ENCODE measurements at regions not wholly inside any gene's neighbourhood (a gene's known extent, or its start where the extent isn't known, plus 50 kb on each side); places are given as distances from the start of the nearest gene placed in this dataset.

- ChIA-PET CTCF (no interaction called here), POLR2A (no interaction called here)
- no peaks in the 10 kb centered on the region for H3K27me3 ChIP-seq (ENCODE audit: control insufficient read depth, insufficient read depth, low read length)
- ATAC-seq: no peak
- no peak overlapping the region for H3K4me3 ChIP-seq (ENCODE audit: low read depth in 2 of 2, low read length in 2 of 2)
- no peaks in the 10 kb centered on the region for H3K4me1 ChIP-seq (ENCODE audit: control insufficient read depth, insufficient read depth, low read length)
- TF ChIP-seq POLR2AphosphoS5 (IDR thresholded peaks at IDR 0.05; ENCODE audit: low read depth, low read length) (no peak), REST (IDR thresholded peaks at IDR 0.05; ENCODE audit: insufficient read depth in 1 of 2, low read depth in 2 of 2, low read length in 1 of 2) (no peak), SIN3A (IDR thresholded peaks at IDR 0.05; ENCODE audit: borderline replicate concordance, insufficient read depth, low read depth, low read length) (no peak), CTCF (IDR thresholded peaks at IDR 0.05) (no peak), TCF7L2 (IDR thresholded peaks at IDR 0.05; ENCODE audit: low read depth, low read length) (no peak)
- H3K9me3 ChIP-seq (ENCODE audit: control insufficient read depth, insufficient read depth, low read depth, low read length): no peaks in the 10 kb centered on the region
- H3K27ac ChIP-seq (ENCODE audit: low read length): no peak overlapping the region
- intact Hi-C loops (cut with micrococcal nuclease; ENCODE audit: unreplicated experiment): no loop called here
- H3K36me3 ChIP-seq (ENCODE audit: control insufficient read depth, insufficient read depth, low read length): no peaks in the 10 kb centered on the region
- no peak for DNase-seq (ENCODE audit: low read depth, low spot score)
- in situ Hi-C loops (cut with HindIII; ENCODE audit: low pct_unique_long_range_greater_than_20kb, low sequenced_read_pairs): no loop called here
- no TSS peak for BruUV-seq (replicated peaks)
Measured at GRCh38 chr14:38110258-38110657, 97.4 kb upstream of the SSTR1 start.

- no peaks in the 10 kb centered on the region for H3K36me3 ChIP-seq (ENCODE audit: control insufficient read depth, insufficient read depth, low read length)
- no TSS peak for BruUV-seq (replicated peaks)
- no peaks in the 10 kb centered on the region for H3K27me3 ChIP-seq (ENCODE audit: control insufficient read depth, insufficient read depth, low read length)
- no peak overlapping the region for H3K4me3 ChIP-seq (ENCODE audit: low read depth in 2 of 2, low read length in 2 of 2)
- in situ Hi-C loops (cut with HindIII; ENCODE audit: low pct_unique_long_range_greater_than_20kb, low sequenced_read_pairs) (no loop called here), intact Hi-C loops (cut with micrococcal nuclease; ENCODE audit: unreplicated experiment) (no loop called here)
- CTCF ChIA-PET: no interaction called here
- POLR2A ChIA-PET: no interaction called here
- no peaks in the 10 kb centered on the region for H3K4me1 ChIP-seq (ENCODE audit: control insufficient read depth, insufficient read depth, low read length)
- no peak overlapping the region for H3K27ac ChIP-seq (ENCODE audit: low read length)
- H3K9me3 ChIP-seq (ENCODE audit: control insufficient read depth, insufficient read depth, low read depth, low read length): no peaks in the 10 kb centered on the region
- TF ChIP-seq TCF7L2 (IDR thresholded peaks at IDR 0.05; ENCODE audit: low read depth, low read length) (no peak), POLR2AphosphoS5 (IDR thresholded peaks at IDR 0.05; ENCODE audit: low read depth, low read length) (no peak), SIN3A (IDR thresholded peaks at IDR 0.05; ENCODE audit: borderline replicate concordance, insufficient read depth, low read depth, low read length) (no peak), REST (IDR thresholded peaks at IDR 0.05; ENCODE audit: insufficient read depth in 1 of 2, low read depth in 2 of 2, low read length in 1 of 2) (no peak), CTCF (IDR thresholded peaks at IDR 0.05) (no peak)
- no peak for DNase-seq (ENCODE audit: low read depth, low spot score)
- ATAC-seq: no peak
Measured at GRCh38 chr14:38111046-38111445, 96.7 kb upstream of the SSTR1 start.
